HG03095 (cell line): ENCODE measurements at regions not wholly inside any gene's neighbourhood (a gene's known extent, or its start where the extent isn't known, plus 50 kb on each side); places are given as distances from the start of the nearest gene placed in this dataset.
"Not testable (repeated sequence)": the region's sequence is repeated elsewhere in the genome, so short reads cannot be mapped to it uniquely, and the experiment has no call there.

Experiments
- ATAC-seq: cut with Tn5 transposase; IDR thresholded peaks from one replicate; pipeline ENCODE4 v1.9.1; 2021; ENCODE audit warnings: moderate library complexity; ENCODE audit not compliant: unreplicated experiment

GRCh38 chr20:19867940-19868371 is 109.9 kb downstream of the RIN2 start:
- ATAC-seq = no peak

- no peak for ATAC-seq
Measured at GRCh38 chr20:19868441-19868840, 110.4 kb downstream of the RIN2 start.

- no peak for ATAC-seq
Measured at GRCh38 chr20:19872001-19872400, 113.9 kb downstream of the RIN2 start.

DNA sequence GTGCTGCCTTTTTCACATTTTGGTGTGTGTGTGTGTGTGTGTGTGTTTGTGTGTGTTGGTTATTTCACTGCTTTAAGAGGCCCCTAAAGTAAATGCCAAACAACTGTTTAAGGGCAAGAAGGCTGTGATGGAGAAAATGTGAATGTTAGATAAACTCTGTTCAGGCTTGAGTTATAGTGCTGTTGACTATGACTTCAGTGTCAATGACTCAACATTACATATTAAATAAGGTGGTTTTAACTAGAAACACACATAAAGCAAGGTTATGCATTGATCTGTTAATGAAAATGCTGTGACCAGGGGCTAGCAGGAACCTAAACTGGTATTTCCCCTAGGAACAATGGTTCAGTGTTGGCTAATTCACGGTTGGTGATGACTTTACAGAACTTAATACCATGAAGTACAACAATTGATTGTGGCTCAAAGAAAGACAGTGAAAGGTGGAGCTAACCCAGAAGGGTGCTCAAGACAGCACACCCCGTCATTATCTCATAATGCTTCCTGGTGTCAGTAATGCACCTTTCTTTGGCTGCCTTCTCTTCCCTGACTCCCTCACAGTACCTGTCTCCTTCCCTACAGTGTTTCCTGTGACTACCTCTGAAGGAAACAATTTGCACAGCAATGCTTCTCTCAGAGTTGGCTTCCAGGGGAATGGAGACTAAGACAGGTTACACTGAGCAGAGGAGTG is 116.1 kb downstream of the RIN2 start:
- no peak for ATAC-seq

- ATAC-seq = no peak
Measured at GRCh38 chr20:19875376-19876221, 117.5 kb downstream of the RIN2 start.

DNA sequence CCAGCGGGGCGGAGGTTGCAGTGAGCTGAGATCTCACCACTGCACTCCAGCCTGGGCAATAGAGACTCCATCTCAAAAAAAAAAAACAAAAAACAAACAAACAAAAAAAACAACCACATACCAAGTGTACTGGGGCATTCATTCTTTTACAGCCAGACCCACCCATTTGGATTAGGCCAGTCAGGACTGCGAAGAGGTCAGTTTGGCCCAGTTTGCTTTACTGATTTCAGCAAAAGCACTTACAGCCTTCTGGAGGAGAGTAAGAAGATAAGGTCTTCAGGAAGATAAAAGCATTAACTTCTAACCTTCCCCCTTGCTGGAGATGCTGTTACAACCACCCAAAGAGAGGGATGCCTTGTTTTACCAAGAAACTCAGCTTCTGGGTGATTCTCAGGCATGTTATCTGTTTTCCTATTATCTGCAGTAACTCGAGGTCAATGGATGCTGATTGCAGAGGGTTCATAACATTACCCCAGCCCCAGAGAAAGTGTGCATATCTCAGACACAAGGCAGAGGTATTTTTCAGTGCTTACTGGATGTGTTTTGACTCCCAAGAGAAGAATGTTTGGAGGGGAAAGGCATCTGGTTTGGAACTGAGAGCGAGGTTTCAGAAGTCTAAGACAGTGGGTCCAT is 118.9 kb downstream of the RIN2 start:
- ATAC-seq = no peak

- not testable (repeated sequence) for ATAC-seq
Measured at GRCh38 chr20:19879874-19880255, 121.8 kb downstream of the RIN2 start.

- ATAC-seq = no peak
Measured at GRCh38 chr20:19880256-19881079, 122.4 kb downstream of the RIN2 start.

GRCh38 chr20:19881080-19881840 is 123.2 kb downstream of the RIN2 start:
- ATAC-seq = no peak

GRCh38 chr20:19881990-19882389 is 123.9 kb downstream of the RIN2 start:
- no peak for ATAC-seq

DNA sequence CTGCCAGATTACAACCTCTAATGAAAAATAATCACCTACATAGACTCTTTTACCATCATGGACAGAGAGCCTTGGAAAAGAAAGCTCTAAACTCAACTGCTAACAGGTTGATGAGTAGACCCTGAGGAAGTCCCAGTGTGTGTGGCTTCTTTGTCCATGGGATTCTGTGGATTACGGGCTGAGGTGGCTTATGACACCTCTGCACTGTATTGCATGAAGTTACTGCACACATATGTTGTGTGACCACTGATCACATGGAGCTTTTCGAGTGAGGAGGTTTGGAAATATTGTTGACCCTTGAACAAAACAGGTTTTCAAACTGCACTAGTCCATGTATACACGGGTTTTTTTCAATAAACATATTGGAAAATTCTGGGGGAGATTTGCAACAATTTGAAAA is 124.4 kb downstream of the RIN2 start:
- no peak for ATAC-seq

DNA sequence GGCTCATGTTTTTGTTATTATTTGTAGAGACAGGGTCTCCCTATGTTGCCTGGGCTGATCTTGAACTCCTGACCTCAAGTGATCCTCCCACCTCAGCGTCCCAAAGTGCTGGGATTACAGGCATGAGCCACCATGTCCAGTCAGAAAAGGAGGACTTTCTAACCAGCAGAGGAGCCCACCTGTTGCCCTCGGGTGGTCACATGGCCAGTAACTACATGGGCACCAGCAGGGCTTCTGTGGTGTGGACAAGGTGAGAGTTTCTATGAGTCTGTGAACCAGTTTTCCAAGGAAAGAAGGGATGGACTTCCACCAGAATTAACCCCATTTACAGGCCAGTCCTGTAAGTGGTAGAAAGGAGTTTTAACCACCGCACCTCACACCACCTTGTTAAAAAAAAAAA is 125.4 kb downstream of the RIN2 start:
- ATAC-seq = no peak

- no peak for ATAC-seq
Measured at GRCh38 chr20:19885594-19885938, 127.5 kb downstream of the RIN2 start.

- no peak for ATAC-seq
Measured at GRCh38 chr20:19885939-19886660, 128.0 kb downstream of the RIN2 start.

DNA sequence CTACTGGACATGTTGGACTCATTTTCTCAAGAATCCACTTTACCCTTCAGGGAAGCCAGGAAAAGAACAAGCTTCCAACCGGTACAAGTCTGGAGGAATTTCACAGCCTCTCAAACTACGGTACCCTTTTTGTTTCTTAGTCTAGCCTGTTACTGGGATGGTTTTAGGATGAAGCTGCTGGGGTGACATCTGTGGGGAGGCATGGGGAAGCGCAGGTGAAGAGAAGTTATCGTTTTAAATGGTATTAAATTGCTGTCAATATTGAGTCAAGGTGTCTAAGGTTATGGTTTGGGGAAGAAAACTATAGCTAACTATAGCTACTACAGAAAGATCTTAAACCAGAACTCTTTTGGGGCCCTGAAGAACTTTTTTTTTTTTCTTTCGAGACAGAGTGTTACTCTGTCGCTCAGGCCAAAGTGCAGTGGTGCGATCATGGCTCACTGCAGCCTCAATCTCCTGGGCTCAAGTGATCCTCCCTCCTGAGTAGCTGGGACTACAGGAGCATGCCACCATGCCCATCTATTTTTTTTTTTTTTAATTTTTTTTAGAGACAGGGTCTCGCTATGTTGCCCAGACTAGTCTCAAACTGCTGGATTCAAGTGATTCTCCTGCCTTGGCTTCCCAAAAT is 128.7 kb downstream of the RIN2 start:
- ATAC-seq = no peak

DNA sequence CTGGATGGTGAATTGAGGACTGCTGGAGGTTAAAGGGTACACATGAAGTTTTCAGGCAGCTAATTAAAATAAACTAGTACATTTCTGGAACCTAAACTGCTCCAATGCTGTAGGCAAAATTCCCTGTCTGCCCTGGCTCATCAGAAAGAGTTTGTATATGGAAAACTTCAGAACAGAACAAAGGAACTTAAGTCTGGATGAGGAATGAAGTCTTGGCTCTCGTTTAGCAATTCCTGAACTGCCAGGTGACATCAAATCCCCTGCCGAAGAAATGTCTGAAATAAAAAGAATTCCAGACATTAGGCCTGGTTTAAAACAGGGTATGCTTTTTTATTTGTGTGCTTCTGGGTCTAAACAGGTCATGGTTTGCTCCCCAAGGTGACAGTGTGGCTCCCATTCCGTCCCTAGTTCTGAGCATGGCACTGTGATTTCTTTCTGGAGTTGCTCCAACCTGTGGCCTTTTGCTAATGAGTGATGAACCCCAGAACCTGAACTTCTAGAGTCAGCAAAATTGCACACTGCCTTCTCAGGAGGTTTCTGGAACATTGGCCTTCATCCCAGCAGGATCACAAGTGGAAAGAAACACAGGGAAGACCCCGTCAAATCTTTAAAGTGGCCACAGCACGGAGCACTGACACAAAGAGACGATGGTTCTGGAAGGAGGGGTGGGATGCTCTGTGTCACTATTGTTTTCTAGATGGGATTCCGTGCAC is 129.4 kb upstream of the NAA20 start:
- ATAC-seq = no peak

DNA sequence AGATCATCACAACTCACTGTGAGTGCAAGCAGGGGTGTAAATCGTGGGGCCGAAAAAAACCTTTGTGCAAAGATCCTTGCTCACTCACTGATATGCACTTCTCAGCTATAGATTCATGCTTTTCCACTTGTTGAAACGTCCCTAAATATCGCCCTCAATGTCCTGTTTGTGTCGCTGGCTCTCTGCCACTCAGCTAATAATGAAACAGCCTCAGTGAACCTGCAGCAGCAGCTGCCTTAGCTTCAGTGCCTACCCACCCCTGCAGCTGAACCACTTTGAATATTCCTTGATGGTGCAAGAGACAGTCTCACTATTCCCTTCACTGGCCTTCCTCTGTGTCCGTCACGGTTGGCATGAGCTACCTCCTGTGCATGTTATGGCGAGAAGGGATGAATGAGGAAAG is 128.9 kb upstream of the NAA20 start:
- ATAC-seq = no peak
